GM19463 (cell line): ENCODE measurements at regions not wholly inside any gene's neighbourhood (a gene's known extent, or its start where the extent isn't known, plus 50 kb on each side); places are given as distances from the start of the nearest gene placed in this dataset.

Source experiments
- ATAC-seq: cut with Tn5 transposase; IDR thresholded peaks from one replicate; pipeline ENCODE4 v1.9.1; 2021; ENCODE audit warnings: mild to moderate bottlenecking, moderate library complexity; ENCODE audit not compliant: unreplicated experiment

DNA sequence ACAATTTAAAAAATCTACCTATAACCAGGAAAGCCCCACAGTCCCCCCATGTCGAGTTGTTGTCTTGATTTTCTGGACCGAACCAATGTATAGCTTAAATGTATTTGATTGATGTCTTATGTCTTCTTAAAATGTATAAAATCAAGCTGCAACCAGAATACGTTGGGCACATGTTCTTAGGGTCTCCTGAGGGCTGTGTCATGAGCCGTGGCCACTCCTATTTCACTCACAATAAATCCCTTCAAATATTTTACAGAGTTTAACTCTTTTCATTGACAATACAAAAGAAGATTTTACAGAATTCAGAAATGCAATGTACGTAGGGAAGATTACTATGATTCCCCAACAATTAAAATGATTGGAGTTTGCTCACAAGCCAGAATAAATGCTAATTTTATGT is 428.7 kb upstream of the RAG2 start:
- no peak for ATAC-seq

DNA sequence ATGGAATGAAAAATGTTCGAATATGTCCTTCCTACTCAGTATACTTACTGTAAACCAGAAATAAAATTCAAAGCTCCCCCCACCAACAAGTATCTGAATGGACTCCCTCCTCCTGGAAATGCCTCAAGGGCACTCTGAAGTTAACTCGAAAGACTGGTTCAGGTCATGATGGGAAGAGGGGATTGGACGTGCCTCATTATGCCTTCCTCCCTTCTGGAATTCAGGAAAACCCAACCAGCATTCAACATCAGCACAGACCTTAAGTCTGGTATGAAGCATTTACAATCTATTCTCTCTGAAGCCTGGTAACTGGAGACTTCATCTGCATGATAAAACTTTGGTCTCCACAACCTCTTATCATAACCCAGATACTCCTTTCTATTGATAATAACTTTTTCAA is 428.3 kb upstream of the RAG2 start:
- ATAC-seq: no peak

- ATAC-seq: no peak
Observed at GRCh38 chr11:37006563-37006962, 408.5 kb upstream of the RAG2 start.

DNA sequence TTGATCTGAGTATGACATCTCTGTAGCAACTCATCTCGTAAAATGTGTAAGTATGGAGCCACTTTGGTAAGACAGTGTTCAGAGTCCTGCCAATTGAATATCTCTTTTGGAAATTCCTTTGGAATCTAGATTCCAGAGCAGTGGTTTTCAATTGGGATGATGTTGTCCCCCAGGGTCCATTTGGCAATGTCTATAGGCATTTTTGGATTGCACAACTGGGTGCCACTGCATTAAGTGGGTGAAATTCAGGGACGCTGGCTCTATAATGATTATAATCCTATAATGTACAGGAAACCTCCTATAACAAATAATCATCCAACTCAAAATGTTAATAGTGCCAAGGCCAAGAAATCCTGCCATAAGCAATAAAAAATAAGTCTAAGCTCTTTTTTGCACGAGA is 404.8 kb upstream of the RAG2 start:
- ATAC-seq: no peak

GRCh38 chr11:36997656-36998055 is 399.6 kb upstream of the RAG2 start:
- no peak for ATAC-seq

DNA sequence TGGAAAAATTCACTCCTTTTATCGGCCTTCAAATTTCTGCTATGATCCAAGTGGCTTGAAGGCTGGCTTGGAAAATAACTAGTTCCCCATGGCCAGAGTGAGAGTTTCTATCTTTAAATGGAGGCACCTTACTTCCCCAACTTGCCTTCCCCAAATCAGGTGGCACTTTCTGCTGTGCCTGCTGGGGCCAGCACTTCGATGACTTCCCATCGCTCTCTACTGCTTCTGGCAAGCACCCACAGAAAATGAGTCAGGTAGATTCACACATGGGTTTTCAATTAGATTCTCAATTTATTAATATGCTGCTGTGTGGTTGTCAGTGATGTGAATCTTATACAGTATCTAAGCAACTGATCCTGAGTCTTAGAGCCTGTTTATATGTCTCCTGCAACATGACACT is 398.8 kb upstream of the RAG2 start:
- no peak for ATAC-seq

DNA sequence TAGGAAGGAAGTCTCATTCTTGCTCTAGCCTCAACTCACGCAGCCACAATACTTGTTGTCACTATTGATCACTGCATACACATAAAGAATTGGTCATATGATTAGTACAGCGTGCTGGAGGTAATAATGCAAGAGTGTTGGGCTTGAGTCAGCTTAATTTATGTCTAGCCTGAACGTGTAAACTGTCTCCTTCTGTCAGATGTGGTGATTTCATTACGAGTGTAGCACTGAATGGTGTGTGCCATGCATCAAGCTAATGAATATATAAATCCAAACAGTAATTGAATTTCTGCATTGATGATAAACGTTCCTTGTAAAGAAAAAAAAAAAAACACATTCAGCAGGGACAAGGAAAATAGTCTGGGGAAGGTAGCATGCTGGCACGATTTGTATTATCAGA is 396.2 kb upstream of the RAG2 start:
- no peak for ATAC-seq

GRCh38 chr11:36988556-36988955 is 390.5 kb upstream of the RAG2 start:
- ATAC-seq: no peak

- ATAC-seq: no peak
Observed at GRCh38 chr11:36985562-36985961, 387.5 kb upstream of the RAG2 start.

DNA sequence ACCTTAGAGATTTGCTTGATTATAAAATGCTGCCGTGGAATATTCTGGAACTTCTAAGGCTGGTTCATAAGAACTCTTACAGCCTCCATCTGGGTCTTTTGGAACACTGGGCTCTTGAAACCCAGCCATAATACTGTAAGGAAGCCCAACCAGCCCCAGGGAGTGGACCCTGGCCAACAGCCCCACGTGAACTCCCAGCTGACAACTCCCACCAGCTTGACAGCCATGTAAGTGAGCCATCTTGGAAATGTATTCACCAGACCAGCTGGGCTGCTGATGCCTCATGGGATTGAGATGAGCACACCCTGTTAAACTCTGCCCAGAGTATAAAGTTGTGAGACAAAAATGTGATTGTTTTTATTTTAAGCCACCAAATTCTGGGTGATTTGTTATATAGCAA is 378.7 kb upstream of the RAG2 start:
- no peak for ATAC-seq

DNA sequence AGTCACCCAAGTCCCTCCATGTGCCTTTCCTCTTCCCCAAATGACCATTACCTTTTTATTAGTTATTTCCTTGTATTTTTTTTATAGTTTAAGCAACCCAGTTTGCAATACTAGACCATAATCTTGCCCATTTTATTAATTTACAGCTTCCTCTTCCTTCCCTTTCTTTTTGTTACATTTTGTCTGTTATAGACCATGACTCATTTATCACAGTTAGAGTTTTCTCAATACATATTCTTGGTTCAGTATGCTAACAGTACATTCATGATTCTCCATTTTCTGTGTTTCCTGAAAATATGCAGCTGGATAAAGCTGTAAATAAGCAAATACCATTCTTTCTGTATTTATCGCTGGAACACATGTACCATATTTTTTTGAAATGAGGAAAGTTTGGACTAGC is 376.7 kb upstream of the RAG2 start:
- ATAC-seq: no peak

DNA sequence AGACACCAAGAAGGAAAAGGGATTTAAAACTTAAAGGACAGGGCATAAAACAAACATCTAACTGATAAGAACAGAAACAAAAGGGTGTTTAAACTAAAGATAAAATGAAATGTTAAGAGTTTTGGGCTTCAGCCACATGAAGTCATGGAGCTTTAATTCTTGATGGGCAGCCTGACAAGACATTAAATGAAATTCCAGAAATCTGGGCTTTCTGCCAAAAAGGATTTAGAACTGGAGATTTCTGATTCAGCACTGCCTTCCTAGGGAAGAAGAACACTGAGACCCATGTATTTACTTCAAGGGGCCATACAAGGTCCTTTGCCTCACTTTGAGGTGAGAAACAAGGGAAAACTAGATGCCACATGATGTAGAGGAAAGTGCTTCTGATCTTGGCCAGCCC is 355.9 kb upstream of the RAG2 start:
- ATAC-seq: no peak

- ATAC-seq: no peak
Observed at GRCh38 chr11:36948460-36949127, 350.6 kb upstream of the RAG2 start.

GRCh38 chr11:36945384-36945783 is 347.3 kb upstream of the RAG2 start:
- no peak for ATAC-seq

DNA sequence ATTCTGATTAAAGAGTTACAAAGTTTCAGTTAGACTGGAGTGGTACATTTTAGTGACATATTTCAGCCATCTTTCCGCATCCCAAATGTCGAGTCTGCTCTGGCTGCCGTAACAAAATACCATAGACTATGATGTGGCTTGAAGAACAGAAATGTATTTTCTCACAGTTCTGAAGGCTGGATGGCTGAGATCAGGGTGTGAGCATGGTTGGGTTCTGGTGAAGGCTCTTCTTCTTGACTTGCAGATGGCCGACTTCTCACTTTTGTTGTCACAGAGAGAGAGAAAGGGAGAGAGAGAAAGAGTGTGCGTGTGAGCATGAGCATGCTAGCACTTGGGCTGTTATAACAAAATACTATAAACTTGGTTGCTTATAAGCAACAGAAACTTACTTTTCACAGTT is 335.4 kb upstream of the RAG2 start:
- ATAC-seq: no peak

DNA sequence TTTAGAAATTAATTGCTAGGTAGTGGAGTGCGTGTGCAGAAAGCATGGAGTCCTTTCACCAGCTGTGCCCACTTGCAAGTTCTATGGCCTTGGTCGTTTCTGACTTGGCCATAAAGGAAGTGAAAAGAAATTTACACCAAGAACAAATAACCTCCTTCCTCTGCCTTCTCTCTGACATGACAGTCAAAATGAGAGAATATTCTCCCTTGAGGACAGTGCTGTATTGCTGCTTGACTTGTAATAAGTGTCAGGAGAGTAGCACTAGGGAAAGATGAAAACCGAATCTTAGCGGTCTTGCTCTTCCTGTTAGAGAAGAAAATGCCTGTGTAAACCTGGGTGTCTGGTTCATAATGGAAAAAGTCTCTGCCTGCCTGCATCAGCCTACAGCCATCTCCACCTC is 333.1 kb upstream of the RAG2 start:
- no peak for ATAC-seq

GRCh38 chr11:36930256-36930655 is 332.2 kb upstream of the RAG2 start:
- no peak for ATAC-seq

- no peak for ATAC-seq
Observed at GRCh38 chr11:36929401-36929800, 331.4 kb upstream of the RAG2 start.

GRCh38 chr11:36928621-36929020 is 330.6 kb upstream of the RAG2 start:
- no peak for ATAC-seq

- ATAC-seq: no peak
Observed at GRCh38 chr11:36899800-36900199, 301.8 kb upstream of the RAG2 start.

- ATAC-seq: no peak
Observed at GRCh38 chr11:36890841-36891240, 292.8 kb upstream of the RAG2 start.

GRCh38 chr11:36890121-36890679 is 292.2 kb upstream of the RAG2 start:
- peak; percentile 47 for ATAC-seq

DNA sequence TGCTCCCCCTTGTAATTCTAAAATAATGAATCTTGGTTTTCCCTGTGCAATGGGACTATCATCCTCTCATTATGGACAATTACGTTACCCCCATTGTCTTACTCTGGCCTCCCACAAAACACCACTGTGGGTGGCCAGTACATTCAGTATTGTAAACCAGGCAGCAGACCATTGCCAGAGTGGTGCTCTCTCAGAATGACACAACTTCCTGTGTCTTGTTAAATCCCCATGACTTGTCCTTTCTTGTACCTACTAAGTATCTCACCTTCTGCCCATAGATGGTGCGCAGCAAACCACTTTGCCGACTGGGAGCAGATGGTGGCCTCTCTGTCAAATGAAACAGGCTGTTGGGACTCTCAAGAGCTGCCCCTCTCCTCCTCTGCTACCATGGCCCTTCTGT is 287.1 kb upstream of the RAG2 start:
- no peak for ATAC-seq
